T1000 (cell line): ENCODE measurements at regions not wholly inside any gene's neighbourhood (a gene's known extent, or its start where the extent isn't known, plus 50 kb on each side); places are given as distances from the start of the nearest gene placed in this dataset.

Experiments
- DNase-seq: peaks from one replicate; lab custom pipeline; 2025; ENCODE audit warnings: mixed read lengths; lab: John Stamatoyannopoulos, UW

GRCh38 chr14:101045511-101045910 is 142.0 kb upstream of the RTL1 start:
- no peak for DNase-seq

- DNase-seq: no peak
Observed at GRCh38 chr14:101046071-101046470, 142.5 kb upstream of the RTL1 start.

DNA sequence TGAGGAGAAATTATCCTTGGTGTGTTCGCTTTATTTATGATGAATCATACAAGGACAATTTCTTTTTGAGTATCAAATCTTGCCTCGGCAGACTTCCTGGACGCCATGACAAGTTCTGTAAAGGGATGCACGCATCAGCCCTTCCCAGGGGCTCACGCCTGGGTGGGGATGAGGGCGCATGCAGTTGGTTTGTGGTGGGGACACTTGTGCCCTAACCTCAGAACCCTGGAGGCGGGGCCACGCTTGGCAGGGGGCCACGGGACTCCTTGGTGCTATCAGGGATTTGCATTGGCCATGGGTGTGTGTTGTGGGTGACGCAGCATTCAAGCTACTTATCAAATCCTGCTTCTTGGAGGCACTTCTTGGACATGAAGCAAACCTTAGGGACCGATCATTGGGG is 143.8 kb upstream of the RTL1 start:
- no peak for DNase-seq

- no peak for DNase-seq
Observed at GRCh38 chr14:101048766-101049165, 145.2 kb upstream of the RTL1 start.

- DNase-seq: no peak
Observed at GRCh38 chr14:101049511-101049910, 146.0 kb upstream of the RTL1 start.

DNA sequence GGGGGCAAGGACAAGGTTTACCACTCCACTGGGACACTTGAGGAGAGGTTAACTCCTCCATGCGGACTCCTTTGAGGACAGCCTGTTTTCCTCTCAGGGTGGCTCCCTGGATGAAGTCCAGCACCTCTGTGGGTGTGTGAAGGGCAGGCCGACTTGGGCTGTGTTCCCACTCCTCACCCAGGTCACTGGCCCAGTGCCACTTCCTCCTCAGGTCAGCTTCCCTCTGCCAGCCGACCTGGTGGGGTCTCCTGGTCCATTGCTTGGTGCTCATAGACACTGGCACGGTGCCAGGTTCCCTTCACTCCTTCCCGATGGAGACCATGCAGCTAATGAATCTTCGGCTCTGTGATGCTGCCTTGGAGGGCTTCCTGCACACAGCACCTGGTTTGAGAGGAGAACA is 146.4 kb upstream of the RTL1 start:
- DNase-seq: no peak

DNA sequence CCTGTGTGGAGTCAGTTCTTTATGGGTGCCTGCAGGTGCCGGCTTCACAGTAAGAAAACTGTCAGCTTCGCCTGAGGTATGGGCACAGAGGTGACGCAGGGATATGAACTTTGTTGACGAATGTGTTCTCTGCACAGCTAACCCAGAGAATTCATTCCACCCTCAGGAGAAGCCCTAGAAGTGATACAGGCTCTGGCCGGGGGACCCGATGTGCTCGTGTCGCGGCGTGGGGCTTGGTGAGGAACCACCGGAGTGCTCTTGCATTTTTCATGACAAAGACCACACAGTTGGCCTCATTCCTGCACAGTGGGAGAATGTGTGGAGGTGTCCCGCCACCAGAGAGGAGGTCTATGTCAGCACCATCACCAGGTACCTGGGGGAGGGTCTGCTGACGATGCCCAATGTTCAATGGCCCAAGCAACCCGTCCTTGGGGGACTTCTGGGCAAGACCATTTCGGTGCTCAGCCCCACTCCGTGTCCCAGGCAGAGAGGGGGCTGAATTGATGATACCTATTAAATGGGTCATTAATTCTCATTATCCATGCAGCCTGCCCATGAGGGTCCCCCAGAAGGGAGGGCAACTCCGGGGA is 147.5 kb upstream of the RTL1 start:
- no peak for DNase-seq

- no peak for DNase-seq
Observed at GRCh38 chr14:101054671-101055070, 151.1 kb upstream of the RTL1 start.

GRCh38 chr14:101055106-101055662 is 151.7 kb upstream of the RTL1 start:
- DNase-seq: no peak

GRCh38 chr14:101055776-101056374 is 152.4 kb upstream of the RTL1 start:
- DNase-seq: no peak

DNA sequence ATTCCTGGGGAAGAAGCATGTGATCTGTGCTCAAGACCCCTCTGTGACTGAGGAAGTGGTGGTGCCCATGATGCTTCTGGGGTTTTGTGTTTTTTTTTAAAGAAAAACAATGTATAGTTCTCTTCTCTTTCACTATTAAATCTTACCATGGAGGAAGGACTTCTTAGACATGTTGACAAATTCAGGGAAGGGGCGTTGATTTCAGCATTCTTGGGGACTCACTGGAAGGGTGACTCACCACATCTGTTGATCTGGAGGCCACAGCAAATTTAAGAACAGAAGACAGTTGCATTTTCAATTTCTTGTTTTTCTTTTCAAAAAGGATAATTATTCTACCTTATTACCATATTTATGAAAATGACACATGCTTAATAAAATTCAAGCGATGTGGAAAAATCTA is 152.9 kb upstream of the RTL1 start:
- no peak for DNase-seq

DNA sequence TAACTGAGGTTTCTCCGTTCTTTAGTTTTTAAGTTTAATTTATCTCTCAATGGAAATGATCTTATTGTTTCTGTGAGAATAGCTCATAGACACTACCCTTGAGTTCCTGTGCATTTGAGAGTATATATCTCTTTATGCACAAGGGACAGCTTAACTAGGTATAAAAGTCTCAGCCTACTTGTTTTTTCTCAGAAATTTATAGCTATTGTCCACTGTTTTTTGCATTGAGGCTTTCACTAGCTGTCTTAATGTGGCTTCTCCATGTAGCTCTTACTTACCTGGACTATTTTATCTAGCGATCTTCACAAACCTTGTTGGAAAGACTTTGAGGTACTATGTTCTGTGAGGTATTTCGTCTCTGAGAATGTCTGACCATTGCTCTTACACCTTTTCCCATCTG is 153.9 kb upstream of the RTL1 start:
- DNase-seq: no peak

DNA sequence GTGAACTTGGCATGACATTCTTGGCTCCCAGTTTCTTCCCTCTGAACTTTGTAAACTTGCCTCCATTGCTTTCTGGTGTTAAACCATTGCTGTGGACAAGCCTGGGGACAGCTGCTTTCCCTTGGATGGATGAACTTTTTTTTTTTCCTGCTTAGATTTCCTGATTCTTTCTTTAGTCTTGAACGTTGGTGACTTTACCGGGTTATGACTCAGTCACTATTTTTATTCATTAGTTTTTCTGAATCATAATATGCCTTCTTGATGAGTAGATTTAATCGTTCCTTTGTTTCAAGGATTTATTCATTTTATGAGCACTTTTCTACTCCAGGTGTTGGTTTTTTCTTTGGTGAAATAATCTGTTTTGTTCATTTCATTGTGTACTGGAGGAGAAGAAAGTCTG is 155.0 kb upstream of the RTL1 start:
- no peak for DNase-seq

- DNase-seq: no peak
Observed at GRCh38 chr14:101060171-101060601, 156.7 kb upstream of the RTL1 start.

GRCh38 chr14:101061411-101062064 is 158.0 kb upstream of the RTL1 start:
- no peak for DNase-seq

- DNase-seq: no peak
Observed at GRCh38 chr14:101062065-101062450, 158.5 kb upstream of the RTL1 start.

GRCh38 chr14:101062601-101063000 is 159.1 kb upstream of the RTL1 start:
- no peak for DNase-seq

GRCh38 chr14:101063121-101063520 is 159.6 kb upstream of the RTL1 start:
- DNase-seq: no peak

DNA sequence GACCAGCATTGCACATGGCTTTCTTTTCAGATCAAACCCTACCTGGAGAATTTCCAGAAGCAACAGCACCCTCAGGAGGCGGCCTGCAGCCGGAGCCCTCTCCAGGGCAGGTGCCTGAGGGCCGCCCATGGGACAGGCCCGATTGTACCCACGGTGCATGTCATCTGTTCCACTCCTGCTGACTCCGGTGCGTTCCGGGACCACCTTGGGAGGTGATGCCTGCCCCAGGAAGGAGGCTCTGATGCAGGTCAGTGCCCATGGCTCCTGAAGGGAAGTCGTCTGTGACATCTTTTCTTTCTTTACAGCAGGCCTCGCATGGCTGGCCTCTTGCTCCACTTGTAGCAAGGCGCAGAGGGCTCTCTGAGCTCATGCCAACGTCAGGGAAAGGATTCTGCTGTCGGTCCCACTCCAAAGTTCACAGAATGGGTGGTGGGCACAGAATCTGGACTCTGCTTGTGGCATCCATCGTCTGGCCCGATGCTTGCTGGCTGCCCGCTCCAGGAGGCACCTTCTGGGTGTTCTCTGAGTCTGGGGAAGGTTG is 160.7 kb upstream of the RTL1 start:
- no peak for DNase-seq

- DNase-seq: no peak
Observed at GRCh38 chr14:101064718-101065117, 161.2 kb upstream of the RTL1 start.

DNA sequence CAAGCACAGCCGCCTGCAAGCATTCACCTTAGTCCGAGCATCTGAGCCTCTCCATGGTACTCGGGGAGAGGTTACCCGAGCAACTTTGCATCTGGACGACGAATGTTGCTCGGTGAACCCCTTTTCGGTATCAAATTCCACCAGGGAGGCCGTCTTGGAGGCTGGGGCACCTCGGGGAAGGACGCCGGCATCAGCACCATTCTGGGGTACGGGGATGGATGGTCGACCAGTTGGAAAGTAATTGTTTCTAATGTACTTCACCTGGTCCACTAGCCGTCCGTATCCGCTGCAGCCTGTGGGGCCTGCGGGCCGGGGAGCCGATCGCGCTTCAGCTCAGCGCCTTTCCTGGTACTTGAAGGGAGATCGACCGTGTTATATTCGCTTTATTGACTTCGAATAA is 161.7 kb upstream of the RTL1 start:
- no peak for DNase-seq

- no peak for DNase-seq
Observed at GRCh38 chr14:101065696-101066694, 162.5 kb upstream of the RTL1 start.
